SU-DHL-6 (cell line): ENCODE measurements at regions not wholly inside any gene's neighbourhood (a gene's known extent, or its start where the extent isn't known, plus 50 kb on each side); places are given as distances from the start of the nearest gene placed in this dataset.

Experiments
- H2AFZ ChIP-seq: fragments of 200-600 bp; sonication (generic); 2 replicates; pipeline ENCODE4 v1.6.1; 2014; ENCODE audit warnings: low read depth, mild to moderate bottlenecking, moderate library complexity, mixed read lengths, antibody characterized with exemption, low read length; ENCODE audit not compliant: severe bottlenecking
- H3F3A ChIP-seq: fragments of 200-600 bp; shearing (Covaris generic); 2 replicates; pipeline ENCODE4 v1.6.0; 2016; ENCODE audit warnings: antibody characterized with exemption, mild to moderate bottlenecking; ENCODE audit not compliant: insufficient read depth
- H3K27ac ChIP-seq: fragments of 200-600 bp; sonication (generic); 2 replicates; pipeline ENCODE4 v1.5.1; 2016; ENCODE audit warnings: low read depth, mild to moderate bottlenecking, low read length, moderate library complexity, mixed read lengths
- H3K27me3 ChIP-seq: fragments of 200-600 bp; sonication (generic), shearing (Covaris generic); 2 replicates; pipeline ENCODE4 v1.6.0; 2014; ENCODE audit warnings: mild to moderate bottlenecking, low read length
- H3K36me3 ChIP-seq: fragments of 200-600 bp; sonication (generic); 2 replicates; pipeline ENCODE4 v1.6.1; 2014; ENCODE audit warnings: mild to moderate bottlenecking, low read length, mixed read lengths
- H3K4me2 ChIP-seq: fragments of 300-600, 200-600 bp; shearing (Covaris generic), sonication (generic); 2 replicates; pipeline ENCODE4 v1.6.0; 2014; ENCODE audit warnings: low read length, low read depth, mild to moderate bottlenecking; ENCODE audit not compliant: poor library complexity, severe bottlenecking
- H3K4me3 ChIP-seq: fragments of 200-600 bp; sonication (generic); 2 replicates; pipeline ENCODE4 v1.5.1; 2014; ENCODE audit warnings: antibody characterized with exemption, low read length, mild to moderate bottlenecking, mixed read lengths; ENCODE audit not compliant: insufficient read depth, poor library complexity, severe bottlenecking
- H3K79me2 ChIP-seq: fragments of 200-600 bp; sonication (generic); 2 replicates; pipeline ENCODE4 v1.6.1; 2014; ENCODE audit warnings: mild to moderate bottlenecking, low read length, moderate library complexity; ENCODE audit not compliant: insufficient read depth
- H3K9ac ChIP-seq: fragments of 200-600 bp; sonication (generic); 2 replicates; pipeline ENCODE4 v1.7.0; 2014; ENCODE audit warnings: mild to moderate bottlenecking, low read length
- H3K9me2 ChIP-seq: fragments of 200-600 bp; sonication (generic); replicated peaks from 2 replicates; pipeline ENCODE4 v1.6.1; 2014; ENCODE audit warnings: low read length; ENCODE audit not compliant: insufficient read depth
- H3K9me3 ChIP-seq: fragments of 200-600 bp; sonication (generic); 2 replicates; pipeline ENCODE4 v1.6.1; 2014; ENCODE audit warnings: low read length, mixed read lengths; ENCODE audit not compliant: insufficient read depth
- H4K20me1 ChIP-seq: fragments of 200-600 bp; sonication (generic); 2 replicates; pipeline ENCODE4 v1.6.1; 2014; ENCODE audit warnings: low read depth, mild to moderate bottlenecking, antibody characterized with exemption, low read length, moderate library complexity, mixed read lengths
- CTCF ChIP-seq: fragments of 200-600 bp; sonication (generic); IDR thresholded peaks from one replicate; pipeline ENCODE4 v1.5.1; 2017; ENCODE audit warnings: antibody characterized with exemption, mild to moderate bottlenecking, low read length, moderate library complexity; ENCODE audit not compliant: insufficient read depth, poor library complexity, severe bottlenecking
- EZH2phosphoT487 ChIP-seq: fragments of 200-600 bp; sonication (generic), shearing (Covaris generic); conservative IDR thresholded peaks from 2 replicates; pipeline ENCODE4 v1.6.1; 2018; ENCODE audit warnings: mild to moderate bottlenecking, antibody characterized with exemption, low read length, moderate library complexity, mixed read lengths

DNA sequence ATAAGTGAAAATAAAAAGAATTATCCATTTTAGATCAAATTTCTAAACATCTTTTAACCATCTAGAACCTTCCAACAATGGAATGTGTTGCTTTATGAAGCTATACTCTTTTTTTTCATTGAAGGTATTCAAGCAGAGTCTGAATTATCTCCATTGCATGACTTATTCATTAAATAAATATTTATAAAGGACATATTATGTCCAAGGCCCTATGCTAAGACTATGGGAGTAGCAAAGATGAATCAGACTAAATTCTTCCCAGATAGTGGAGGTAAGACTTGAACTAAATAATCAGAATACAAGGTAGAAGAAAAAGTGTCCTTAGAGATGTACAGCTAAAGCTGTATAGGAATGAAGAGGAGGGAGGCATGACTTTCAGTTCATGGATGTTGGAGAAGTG lies 215.5 kb upstream of the RGMB start:
- H3K4me2 ChIP-seq, result no peak overlapping the region
- H3K9ac ChIP-seq, result no peak overlapping the region
- no peak overlapping the region for H2AFZ ChIP-seq
- no peak overlapping the region for H3K27ac ChIP-seq
- H3K36me3 ChIP-seq, result no peaks in the 10 kb centered on the region
- H3K9me2 ChIP-seq, result no peaks in the 10 kb centered on the region
- H3K4me3 ChIP-seq, result no peak overlapping the region
- no peaks in the 10 kb centered on the region for H4K20me1 ChIP-seq
- H3F3A ChIP-seq, result no peaks in the 10 kb centered on the region
- no peaks in the 10 kb centered on the region for H3K27me3 ChIP-seq
- no peaks in the 10 kb centered on the region for H3K9me3 ChIP-seq
- H3K79me2 ChIP-seq, result no peaks in the 10 kb centered on the region
- no peak for TF ChIP-seq CTCF
- no peak for TF ChIP-seq EZH2phosphoT487

DNA sequence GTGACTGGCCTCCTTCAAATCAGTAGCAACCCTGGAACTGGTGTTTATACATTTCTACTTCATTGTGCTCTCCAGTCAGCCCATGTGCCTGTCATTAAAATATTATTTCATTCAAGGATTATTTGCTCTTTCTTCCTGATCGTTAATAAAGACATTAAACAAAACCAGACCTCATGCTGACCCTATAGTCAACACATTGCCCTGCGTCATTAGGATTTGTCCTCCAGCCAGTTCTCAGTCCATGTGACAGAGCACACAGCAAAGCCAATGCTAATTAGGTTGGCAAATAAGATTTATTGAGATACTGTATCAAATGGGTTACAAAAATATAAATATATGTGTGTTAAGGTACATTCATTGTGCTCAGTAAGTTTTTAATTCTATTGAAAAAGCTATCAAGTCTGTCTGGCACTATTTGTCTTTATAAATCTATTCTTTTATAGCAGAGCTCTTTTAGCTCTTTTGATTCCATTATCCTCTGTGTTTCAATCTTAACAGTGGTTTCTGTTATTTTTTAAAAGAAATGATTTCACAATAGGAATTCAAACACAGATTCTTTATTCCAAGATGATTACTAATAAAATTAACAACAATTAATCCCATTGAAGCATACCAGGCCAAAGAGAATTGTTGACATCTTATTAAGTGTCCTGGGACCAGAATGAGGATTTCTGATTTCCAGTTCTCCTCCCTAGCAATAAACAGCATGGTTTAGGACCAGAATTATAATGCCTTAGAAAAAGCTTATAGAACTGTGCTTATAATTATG lies 209.4 kb upstream of the RGMB start:
- H3K27ac ChIP-seq, result no peak overlapping the region
- H3K27me3 ChIP-seq, result no peaks in the 10 kb centered on the region
- H2AFZ ChIP-seq, result no peak overlapping the region
- no peak overlapping the region for H3K4me2 ChIP-seq
- H3K79me2 ChIP-seq, result no peaks in the 10 kb centered on the region
- no peaks in the 10 kb centered on the region for H4K20me1 ChIP-seq
- no peaks in the 10 kb centered on the region for H3K36me3 ChIP-seq
- H3K4me3 ChIP-seq, result no peak overlapping the region
- H3F3A ChIP-seq, result no peaks in the 10 kb centered on the region
- no peak overlapping the region for H3K9ac ChIP-seq
- TF ChIP-seq CTCF (no peak), EZH2phosphoT487 (no peak)
- H3K9me3 ChIP-seq, result no peaks in the 10 kb centered on the region
- no peaks in the 10 kb centered on the region for H3K9me2 ChIP-seq

DNA sequence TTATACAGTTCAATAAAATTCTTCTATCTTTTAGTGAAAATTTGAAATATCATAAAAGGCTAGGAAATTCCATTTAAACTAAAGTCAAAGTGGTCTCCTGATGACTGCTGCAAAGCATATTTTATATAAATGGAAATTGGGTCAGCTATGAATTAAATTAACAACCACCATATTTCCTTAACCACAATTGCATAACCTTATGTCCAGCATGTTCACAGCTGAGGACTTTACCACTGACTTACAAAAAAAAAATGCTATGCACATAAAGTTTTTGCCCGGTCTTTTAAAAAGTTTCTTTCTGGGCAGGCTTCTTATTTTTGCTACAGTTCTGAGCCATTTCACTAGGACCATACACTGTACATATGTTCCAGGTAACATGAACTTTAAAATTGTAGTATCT lies 208.6 kb upstream of the RGMB start:
- Histone ChIP-seq H3K9me2 (no peaks in the 10 kb centered on the region), H4K20me1 (no peaks in the 10 kb centered on the region), H3K79me2 (no peaks in the 10 kb centered on the region), H3F3A (no peaks in the 10 kb centered on the region), H3K36me3 (no peaks in the 10 kb centered on the region), H3K27ac (no peak overlapping the region), H3K9me3 (no peaks in the 10 kb centered on the region), H3K4me2 (no peak overlapping the region), H3K9ac (no peak overlapping the region), H3K4me3 (no peak overlapping the region), H2AFZ (no peak overlapping the region), H3K27me3 (no peaks in the 10 kb centered on the region)
- TF ChIP-seq EZH2phosphoT487, result no peak

DNA sequence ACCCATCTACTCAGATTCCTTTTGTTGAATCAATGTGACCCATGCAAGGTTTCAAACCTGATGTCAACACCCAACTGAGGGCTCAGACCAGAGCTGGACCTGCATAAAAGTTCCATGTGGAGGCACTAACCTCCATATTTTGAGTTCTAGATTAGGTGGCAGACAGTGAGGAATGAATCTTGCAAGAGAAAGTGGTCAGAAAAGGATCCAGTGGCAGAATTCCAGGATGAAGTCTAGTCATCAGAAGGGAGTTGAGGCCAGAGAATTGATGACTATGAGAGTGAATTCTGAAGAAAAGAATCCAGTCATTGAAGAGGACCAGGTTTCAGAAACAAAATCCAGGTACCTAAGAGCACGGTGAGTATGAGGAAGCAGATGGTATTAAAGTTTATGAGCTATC lies 205.1 kb upstream of the RGMB start:
- H3K9me3 ChIP-seq, result no peaks in the 10 kb centered on the region
- H3K27me3 ChIP-seq, result no peaks in the 10 kb centered on the region
- no peaks in the 10 kb centered on the region for H3F3A ChIP-seq
- no peak overlapping the region for H3K4me3 ChIP-seq
- H3K4me2 ChIP-seq, result no peak overlapping the region
- H3K79me2 ChIP-seq, result no peaks in the 10 kb centered on the region
- H3K9me2 ChIP-seq, result no peaks in the 10 kb centered on the region
- no peak for TF ChIP-seq CTCF
- TF ChIP-seq EZH2phosphoT487, result no peak
- no peak overlapping the region for H2AFZ ChIP-seq
- H4K20me1 ChIP-seq, result no peaks in the 10 kb centered on the region
- no peaks in the 10 kb centered on the region for H3K36me3 ChIP-seq
- H3K9ac ChIP-seq, result no peak overlapping the region
- no peak overlapping the region for H3K27ac ChIP-seq
